ENCODE measurements at regions not wholly inside any gene's neighbourhood (a gene's known extent, or its start where the extent isn't known, plus 50 kb on each side); places are given as distances from the start of the nearest gene placed in this dataset.

DNA sequence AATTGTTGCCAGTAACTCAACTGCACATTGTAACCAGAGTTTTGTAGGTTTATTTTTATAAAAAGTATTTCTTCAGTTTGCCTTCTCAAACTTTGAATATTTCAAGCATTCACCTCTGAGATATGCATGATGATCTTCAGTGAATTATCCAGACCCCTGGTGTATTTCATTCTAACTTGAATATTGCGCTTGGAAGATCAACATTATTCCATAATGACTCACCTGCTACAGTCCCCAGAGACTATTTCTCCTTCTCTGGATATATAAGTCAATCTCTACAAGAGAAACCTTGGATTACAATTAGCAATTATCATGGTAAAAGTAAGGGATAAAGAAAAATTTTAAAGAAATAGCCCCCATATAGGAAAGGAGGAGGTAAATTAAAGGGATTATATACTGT lies 1041.0 kb downstream of the TLE1 start:
- TF ChIP-seq, protein P1, sequence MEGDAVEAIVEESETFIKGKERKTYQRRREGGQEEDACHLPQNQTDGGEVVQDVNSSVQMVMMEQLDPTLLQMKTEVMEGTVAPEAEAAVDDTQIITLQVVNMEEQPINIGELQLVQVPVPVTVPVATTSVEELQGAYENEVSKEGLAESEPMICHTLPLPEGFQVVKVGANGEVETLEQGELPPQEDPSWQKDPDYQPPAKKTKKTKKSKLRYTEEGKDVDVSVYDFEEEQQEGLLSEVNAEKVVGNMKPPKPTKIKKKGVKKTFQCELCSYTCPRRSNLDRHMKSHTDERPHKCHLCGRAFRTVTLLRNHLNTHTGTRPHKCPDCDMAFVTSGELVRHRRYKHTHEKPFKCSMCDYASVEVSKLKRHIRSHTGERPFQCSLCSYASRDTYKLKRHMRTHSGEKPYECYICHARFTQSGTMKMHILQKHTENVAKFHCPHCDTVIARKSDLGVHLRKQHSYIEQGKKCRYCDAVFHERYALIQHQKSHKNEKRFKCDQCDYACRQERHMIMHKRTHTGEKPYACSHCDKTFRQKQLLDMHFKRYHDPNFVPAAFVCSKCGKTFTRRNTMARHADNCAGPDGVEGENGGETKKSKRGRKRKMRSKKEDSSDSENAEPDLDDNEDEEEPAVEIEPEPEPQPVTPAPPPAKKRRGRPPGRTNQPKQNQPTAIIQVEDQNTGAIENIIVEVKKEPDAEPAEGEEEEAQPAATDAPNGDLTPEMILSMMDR (IDR thresholded peaks at IDR 0.05): no peak
- no peak for TF ChIP-seq POLR2A (IDR thresholded peaks at IDR 0.05)
